LNCaP clone FGC (cell line): ENCODE measurements at regions not wholly inside any gene's neighbourhood (a gene's known extent, or its start where the extent isn't known, plus 50 kb on each side); places are given as distances from the start of the nearest gene placed in this dataset.
A peak's percentile ranks its signal among the peaks of the same experiment; 100 is the strongest.

Experiments
- DNase-seq: peaks from one replicate; pipeline ENCODE4 v3.0.0-alpha.2; 2011; ENCODE audit warnings: low read depth
- H3K4me3 ChIP-seq: 2 replicates; pipeline ENCODE4 v1.5.1; 2011; ENCODE audit warnings: mild to moderate bottlenecking, low read depth, low read length, control low read depth
- TF ChIP-seq, protein P1 (sequence below): IDR thresholded peaks from 2 replicates; pipeline ENCODE4 v1.5.1; 2012; ENCODE audit warnings: mild to moderate bottlenecking; ENCODE audit not compliant: control insufficient read depth, insufficient read depth; ENCODE audit errors: extremely low read depth

DNA sequence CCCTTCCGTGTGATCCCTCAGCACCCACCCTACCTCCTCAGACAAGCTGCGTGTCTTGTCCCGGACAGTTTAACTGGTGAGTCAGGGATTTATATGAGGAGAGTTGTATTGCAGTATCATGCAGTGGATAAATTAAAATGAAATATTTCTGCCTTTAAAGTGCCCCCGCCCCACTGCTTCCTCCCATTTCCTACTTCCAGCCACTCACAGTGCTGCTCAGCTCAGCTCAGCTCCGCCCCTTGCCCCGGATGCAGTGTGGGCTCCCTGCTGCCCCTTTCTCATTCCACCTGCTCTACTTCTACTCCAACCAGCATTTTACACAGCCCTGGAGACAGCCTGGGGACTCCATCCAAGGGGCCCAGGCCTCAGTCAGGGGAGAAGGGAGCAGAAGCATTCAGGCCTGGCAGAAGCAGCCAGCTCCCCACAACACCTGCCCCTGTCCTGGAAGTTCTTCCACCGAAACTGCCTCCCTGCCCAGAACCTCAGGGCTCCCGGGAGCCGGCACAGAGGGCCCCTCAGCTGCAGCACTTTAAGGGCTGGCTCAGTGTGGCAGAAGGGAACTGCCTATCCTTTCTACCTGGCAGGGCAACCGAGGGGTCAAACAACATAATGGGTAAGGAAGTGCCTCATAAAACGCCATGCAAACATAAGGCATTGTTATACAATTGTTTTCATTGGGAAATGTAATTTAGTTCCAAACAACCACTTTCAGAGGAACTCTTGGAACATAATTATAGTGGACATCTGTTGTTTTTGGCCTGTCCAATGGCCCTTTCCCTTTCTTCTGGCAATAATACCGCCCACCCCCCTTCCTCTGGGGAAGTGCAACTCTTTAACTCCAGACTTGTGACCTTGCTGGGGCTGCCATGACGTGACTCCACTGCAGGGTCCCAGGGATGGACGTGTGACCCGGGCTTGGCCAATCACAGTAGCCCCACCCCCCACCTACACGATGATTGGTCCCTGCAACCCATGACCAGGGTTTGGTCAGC is 102.3 kb downstream of the LIPG start:
- no peak overlapping the region for H3K4me3 ChIP-seq
- DNase-seq: peak; percentile 50
- TF ChIP-seq, protein P1, sequence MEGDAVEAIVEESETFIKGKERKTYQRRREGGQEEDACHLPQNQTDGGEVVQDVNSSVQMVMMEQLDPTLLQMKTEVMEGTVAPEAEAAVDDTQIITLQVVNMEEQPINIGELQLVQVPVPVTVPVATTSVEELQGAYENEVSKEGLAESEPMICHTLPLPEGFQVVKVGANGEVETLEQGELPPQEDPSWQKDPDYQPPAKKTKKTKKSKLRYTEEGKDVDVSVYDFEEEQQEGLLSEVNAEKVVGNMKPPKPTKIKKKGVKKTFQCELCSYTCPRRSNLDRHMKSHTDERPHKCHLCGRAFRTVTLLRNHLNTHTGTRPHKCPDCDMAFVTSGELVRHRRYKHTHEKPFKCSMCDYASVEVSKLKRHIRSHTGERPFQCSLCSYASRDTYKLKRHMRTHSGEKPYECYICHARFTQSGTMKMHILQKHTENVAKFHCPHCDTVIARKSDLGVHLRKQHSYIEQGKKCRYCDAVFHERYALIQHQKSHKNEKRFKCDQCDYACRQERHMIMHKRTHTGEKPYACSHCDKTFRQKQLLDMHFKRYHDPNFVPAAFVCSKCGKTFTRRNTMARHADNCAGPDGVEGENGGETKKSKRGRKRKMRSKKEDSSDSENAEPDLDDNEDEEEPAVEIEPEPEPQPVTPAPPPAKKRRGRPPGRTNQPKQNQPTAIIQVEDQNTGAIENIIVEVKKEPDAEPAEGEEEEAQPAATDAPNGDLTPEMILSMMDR: no peak

DNA sequence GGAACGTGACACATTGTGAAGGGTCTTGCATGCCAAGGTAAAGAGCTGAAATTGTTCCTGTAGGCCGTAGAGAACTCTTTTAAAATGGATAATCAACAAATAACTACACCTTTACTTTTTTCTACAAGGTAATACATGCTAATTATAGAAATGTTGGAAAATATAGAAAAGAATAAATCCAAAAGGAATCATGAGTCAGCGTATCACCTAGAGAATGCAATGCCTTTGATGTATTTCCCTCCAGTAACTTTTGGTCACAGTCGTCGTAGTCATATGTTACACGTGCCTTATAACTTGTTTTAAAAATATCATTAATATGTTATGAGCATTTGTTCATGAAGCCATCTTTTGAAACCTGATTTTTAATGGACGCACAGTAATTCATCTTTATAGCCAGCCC is 100.6 kb downstream of the LIPG start:
- no peak for DNase-seq
- TF ChIP-seq, protein P1: no peak
- no peak overlapping the region for H3K4me3 ChIP-seq

DNA sequence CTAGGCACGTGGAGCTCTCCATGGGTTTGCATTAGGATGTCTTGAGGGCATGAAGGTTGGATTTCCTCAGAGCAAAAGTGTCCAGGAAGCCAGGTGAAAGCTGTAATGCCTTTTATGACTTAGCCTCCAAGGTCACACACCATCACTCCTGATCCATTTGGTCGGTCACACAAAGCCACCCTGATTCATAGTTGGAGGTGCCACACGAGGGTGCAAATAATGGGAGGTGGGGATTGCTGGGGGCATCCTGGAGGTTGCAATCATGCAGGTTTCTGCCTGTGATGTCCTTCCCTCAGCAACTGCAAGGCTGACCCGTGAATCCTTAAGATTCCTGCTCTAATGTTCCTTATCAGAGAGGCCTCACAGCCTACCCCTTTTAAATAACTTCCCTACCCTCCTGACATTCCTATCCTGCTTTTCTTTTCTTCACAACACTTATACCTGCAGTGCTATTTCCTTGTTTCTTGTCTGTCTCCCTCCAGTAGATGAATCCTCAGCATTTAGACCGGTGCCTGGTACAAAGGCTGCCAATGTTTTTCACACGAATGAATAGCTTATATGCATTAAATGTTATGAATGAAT is 97.1 kb downstream of the LIPG start:
- DNase-seq: no peak
- no peak overlapping the region for H3K4me3 ChIP-seq
- TF ChIP-seq, protein P1: no peak

DNA sequence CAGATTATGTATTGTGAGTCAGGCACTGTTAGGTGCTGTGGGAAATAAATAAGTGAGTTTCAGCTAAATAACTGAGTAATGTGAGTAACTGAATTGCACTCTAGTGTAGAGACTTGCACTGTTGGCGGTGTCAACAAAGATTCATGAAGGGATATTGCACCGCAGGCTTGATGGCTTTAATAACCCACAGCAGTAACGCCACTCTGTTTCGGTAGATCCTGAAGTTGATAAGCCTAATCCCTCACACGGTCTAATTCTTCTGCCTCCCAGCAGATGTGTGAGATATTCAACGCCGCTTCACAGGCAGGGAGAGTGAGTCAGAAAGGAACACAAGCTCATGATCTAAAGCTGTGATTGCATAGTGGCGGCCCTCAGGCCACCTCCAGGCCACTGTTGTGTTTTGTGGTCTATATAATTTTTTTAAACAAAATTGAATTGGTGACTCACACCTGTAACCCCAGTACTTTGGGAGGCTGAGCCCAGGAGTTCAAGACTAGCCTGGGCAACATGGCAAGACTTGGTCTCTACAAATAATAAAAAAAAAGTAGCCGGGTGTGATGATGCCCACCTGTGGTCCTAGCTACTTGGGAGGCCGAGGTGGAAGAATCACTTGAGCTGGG is 94.3 kb downstream of the LIPG start:
- DNase-seq: no peak
- no peak overlapping the region for H3K4me3 ChIP-seq
- TF ChIP-seq, protein P1: no peak

DNA sequence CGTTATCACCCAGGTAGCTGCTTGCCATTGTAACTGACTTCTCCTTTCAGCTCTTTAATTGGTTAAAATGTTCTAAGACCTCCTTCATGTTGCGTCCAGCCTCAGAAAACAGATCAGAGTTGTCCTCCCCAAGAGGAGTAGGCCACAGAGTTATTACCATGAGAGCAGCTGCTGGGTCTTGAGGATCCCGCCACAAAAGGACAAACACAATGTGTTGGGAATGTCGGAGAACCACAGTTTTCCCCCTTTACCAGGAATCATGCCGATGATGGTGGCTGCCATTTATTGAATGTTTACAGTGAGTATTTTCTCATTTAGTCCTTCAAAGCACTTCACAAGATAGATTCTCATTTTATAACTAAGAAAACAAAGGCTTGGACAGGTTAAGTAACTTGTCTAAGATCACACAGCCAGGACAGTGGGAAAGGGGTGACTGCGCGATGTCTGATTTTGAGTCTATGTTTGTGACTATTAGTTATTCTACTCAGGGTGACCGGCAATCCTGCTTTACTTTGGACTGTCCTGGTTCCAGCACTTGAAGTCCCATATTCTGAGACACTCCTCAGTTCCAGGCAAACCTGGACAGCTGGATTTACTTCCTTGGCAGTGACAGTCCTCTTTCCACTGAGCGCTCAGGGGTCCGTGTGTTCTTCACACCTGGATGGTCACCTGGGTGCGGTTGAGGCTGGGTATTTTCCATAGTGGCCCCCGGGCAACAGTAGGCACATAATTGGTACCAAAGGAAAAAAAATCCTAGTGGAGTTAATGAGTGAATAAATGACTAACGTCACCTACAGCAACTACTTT is 93.6 kb downstream of the LIPG start:
- no peak overlapping the region for H3K4me3 ChIP-seq
- TF ChIP-seq, protein P1: no peak
- no peak for DNase-seq

DNA sequence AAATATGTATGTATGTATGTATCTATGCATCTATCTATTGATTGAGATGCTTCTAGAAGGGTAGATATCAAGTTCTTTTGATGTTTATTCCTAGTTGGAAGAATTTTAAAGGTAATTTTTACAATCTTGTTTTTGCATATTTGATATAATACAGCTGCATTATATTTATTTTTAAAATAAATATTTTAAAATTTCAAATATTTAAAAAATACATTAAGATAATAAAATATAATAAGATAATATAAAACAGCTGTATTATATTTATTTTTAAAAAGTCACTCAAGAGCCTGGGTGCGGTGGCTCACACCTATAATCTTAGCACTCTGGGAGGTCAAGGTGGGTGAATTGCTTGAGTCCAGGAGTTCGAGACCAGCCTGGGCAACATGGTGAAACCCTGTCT is 92.5 kb downstream of the LIPG start:
- TF ChIP-seq, protein P1: no peak
- DNase-seq: no peak
- no peak overlapping the region for H3K4me3 ChIP-seq
